WTC11 (cell line): ENCODE measurements at regions not wholly inside any gene's neighbourhood (a gene's known extent, or its start where the extent isn't known, plus 50 kb on each side); places are given as distances from the start of the nearest gene placed in this dataset.

Source experiments
- ATAC-seq: fragments of 200-7000 bp; cut with Tn5 transposase; 2 replicates; pipeline ENCODE4 v1.10.0; 2021; ENCODE audit warnings: mild to moderate bottlenecking, moderate library complexity
- CTCF ChIA-PET: fragments of 300-600 bp; sonication (Branson Sonifier 250); formaldehyde crosslinking; loops from one replicate; lab custom pipeline; 2021; ENCODE audit warnings: antibody characterized with exemption; lab: Charles Lee
- POLR2A ChIA-PET: fragments of 350-600 bp; sonication (Branson Sonifier 250); formaldehyde crosslinking; loops from one replicate; lab custom pipeline; 2021; ENCODE audit warnings: antibody characterized with exemption; lab: Charles Lee
- DNase-seq: peaks from one replicate; pipeline ENCODE4 v3.0.0; 2021; ENCODE audit warnings: low spot score
- H3K27ac Mint-ChIP-seq: 2 replicates; pipeline ENCODE4 v1.8.0; 2021; ENCODE audit warnings: mixed read lengths
- H3K27me3 Mint-ChIP-seq: 2 replicates; pipeline ENCODE4 v1.8.0; 2021; ENCODE audit warnings: low read depth, mild to moderate bottlenecking, moderate library complexity, mixed read lengths
- H3K36me3 Mint-ChIP-seq: 2 replicates; pipeline ENCODE4 v1.8.0; 2021; ENCODE audit warnings: mixed read lengths
- H3K4me1 Mint-ChIP-seq: 2 replicates; pipeline ENCODE4 v1.8.0; 2022; ENCODE audit warnings: mixed read lengths
- H3K4me3 Mint-ChIP-seq: 2 replicates; pipeline ENCODE4 v1.8.0; 2021; ENCODE audit warnings: mild to moderate bottlenecking, moderate library complexity, mixed read lengths
- H3K9me3 Mint-ChIP-seq: 2 replicates; pipeline ENCODE4 v1.8.0; 2021; ENCODE audit warnings: mixed read lengths
- EMX1 ChIP-seq: fragments of 250-450 bp; sonication (Bioruptor Pico); IDR thresholded peaks from 2 replicates; pipeline ENCODE4 v1.8.0; 2021; ENCODE audit warnings: mild to moderate bottlenecking
- FOXK1 ChIP-seq: sonication (generic); formaldehyde crosslinking; IDR thresholded peaks from 2 replicates; pipeline ENCODE4 v1.8.0; 2022; ENCODE audit warnings: mild to moderate bottlenecking, moderate library complexity, missing genetic modification reagents
- KAT7 ChIP-seq: sonication (generic); formaldehyde crosslinking; IDR thresholded peaks from 2 replicates; pipeline ENCODE4 v1.8.1; 2023; ENCODE audit warnings: missing genetic modification reagents, mild to moderate bottlenecking, borderline replicate concordance
- MAX ChIP-seq: sonication (generic); formaldehyde crosslinking; IDR thresholded peaks from 2 replicates; pipeline ENCODE4 v1.8.0; 2022; ENCODE audit warnings: mild to moderate bottlenecking, missing genetic modification reagents
- MLX ChIP-seq: sonication (generic); formaldehyde crosslinking; IDR thresholded peaks from 2 replicates; pipeline ENCODE4 v1.8.1; 2023; ENCODE audit warnings: mild to moderate bottlenecking, missing genetic modification reagents, moderate library complexity
- NFATC4 ChIP-seq: fragments of 250-450 bp; sonication (Bioruptor Pico); IDR thresholded peaks from 2 replicates; pipeline ENCODE4 v1.9.0; 2021; ENCODE audit warnings: mild to moderate bottlenecking
- SP1 ChIP-seq: sonication (generic); formaldehyde crosslinking; conservative IDR thresholded peaks from 2 replicates; pipeline ENCODE4 v1.8.1; 2022; ENCODE audit warnings: missing genetic modification reagents
- TEAD1 ChIP-seq: sonication (generic); formaldehyde crosslinking; IDR thresholded peaks from 2 replicates; pipeline ENCODE4 v1.8.0; 2022; ENCODE audit warnings: mild to moderate bottlenecking, missing genetic modification reagents
- TEAD4 ChIP-seq: sonication (generic); formaldehyde crosslinking; IDR thresholded peaks from 2 replicates; pipeline ENCODE4 v1.8.0; 2022; ENCODE audit warnings: mild to moderate bottlenecking, missing genetic modification reagents
- USF1 ChIP-seq: sonication (generic); formaldehyde crosslinking; IDR thresholded peaks from 2 replicates; pipeline ENCODE4 v1.8.0; 2022; ENCODE audit warnings: mild to moderate bottlenecking, missing genetic modification reagents
- ZNF121 ChIP-seq: sonication (generic); formaldehyde crosslinking; IDR thresholded peaks from 2 replicates; pipeline ENCODE4 v1.8.0; 2023; ENCODE audit warnings: missing genetic modification reagents
- ZNF416 ChIP-seq: fragments of 250-450 bp; sonication (Bioruptor Pico); IDR thresholded peaks from 2 replicates; pipeline ENCODE4 v1.9.0; 2021; ENCODE audit warnings: mild to moderate bottlenecking, inconsistent platforms
- ZNF423 ChIP-seq: fragments of 250-450 bp; sonication (Bioruptor Pico); IDR thresholded peaks from 2 replicates; pipeline ENCODE4 v2.1.2; 2022; ENCODE audit warnings: mild to moderate bottlenecking, moderate library complexity
- ZNF425 ChIP-seq: fragments of 250-450 bp; sonication (Bioruptor Pico); conservative IDR thresholded peaks from 2 replicates; pipeline ENCODE4 v1.9.0; 2021; ENCODE audit warnings: mild to moderate bottlenecking
- ZNF671 ChIP-seq: fragments of 250-450 bp; sonication (Bioruptor Pico); IDR thresholded peaks from 2 replicates; pipeline ENCODE4 v1.8.0; 2021; ENCODE audit warnings: mild to moderate bottlenecking
- TF ChIP-seq, protein P1 (sequence below): fragments of 250-450 bp; sonication (Bioruptor Pico); IDR thresholded peaks from 2 replicates; pipeline ENCODE4 v1.9.0; 2021; ENCODE audit warnings: mild to moderate bottlenecking, borderline replicate concordance
- TF ChIP-seq, protein P2 (sequence below): fragments of 250-450 bp; sonication (Bioruptor Pico); IDR thresholded peaks from 2 replicates; pipeline ENCODE4 v1.9.0; 2021; ENCODE audit warnings: mild to moderate bottlenecking
- TF ChIP-seq, protein P3 (sequence below): fragments of 250-450 bp; sonication (Bioruptor Pico); IDR thresholded peaks from 2 replicates; pipeline ENCODE4 v1.9.0; 2021; ENCODE audit warnings: mild to moderate bottlenecking
- TF ChIP-seq, protein P4 (sequence below): sonication (generic); formaldehyde crosslinking; IDR thresholded peaks from 2 replicates; pipeline ENCODE4 v1.8.0; 2022; ENCODE audit warnings: mild to moderate bottlenecking, missing genetic modification reagents

DNA sequence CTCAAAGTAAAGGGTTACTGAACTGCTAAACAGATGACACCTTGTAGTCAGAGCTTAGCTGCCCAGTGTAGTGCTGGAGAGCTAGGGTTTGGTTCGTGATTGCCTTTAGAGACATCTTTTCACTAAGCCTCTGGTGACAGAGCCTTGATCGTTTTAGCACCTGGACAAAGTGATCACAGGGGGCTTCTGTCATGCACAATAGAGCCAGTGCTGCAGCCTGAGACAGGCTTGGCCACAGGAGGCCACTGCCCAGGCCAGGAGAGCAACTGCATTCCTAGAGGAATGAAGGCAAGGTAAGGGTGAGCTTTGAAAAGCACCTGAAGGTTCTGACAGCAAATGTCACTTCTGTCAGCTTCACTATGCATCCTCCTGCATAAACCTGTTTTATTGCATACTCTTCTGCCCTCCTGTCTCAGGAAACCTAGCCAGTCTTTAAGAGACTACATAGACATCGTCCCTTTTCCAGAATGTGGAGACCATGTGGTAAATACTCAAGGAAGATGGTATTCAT is 122.9 kb downstream of the NPY start:
- peaks cover 77% of the 10 kb centered on the region for H3K4me1 Mint-ChIP-seq
- TF ChIP-seq ZNF423 (CRISPR knock-in tag) (peak; percentile 69; the same call in 1 of the 2 replicates), ZNF121 (0 out of 2 replicates have a peak, but pooled peaks have one; percentile 45), KAT7 (CRISPR knock-in tag) (no peak), EMX1 (CRISPR knock-in tag) (peak; percentile 90), SP1 (CRISPR knock-in tag) (0 out of 2 replicates have a peak, but pooled peaks have one; percentile 19), MLX (CRISPR knock-in tag) (no peak), ZNF425 (CRISPR knock-in tag) (peak; percentile 81; the same call in 1 of the 2 replicates), ZNF416 (CRISPR knock-in tag) (peak; percentile 86), MAX (CRISPR knock-in tag) (0 out of 2 replicates have a peak, but pooled peaks have one; percentile 42), TEAD4 (CRISPR knock-in tag) (peak; percentile 41; the same call in 1 of the 2 replicates), NFATC4 (CRISPR knock-in tag) (peak; percentile 10; the same call in 1 of the 2 replicates), ZNF671 (CRISPR knock-in tag) (peak; percentile 56; the same call in 1 of the 2 replicates), USF1 (CRISPR knock-in tag) (no peak), FOXK1 (CRISPR knock-in tag) (0 out of 2 replicates have a peak, but pooled peaks have one; percentile 47), TEAD1 (CRISPR knock-in tag) (peak; percentile 84)
- TF ChIP-seq, protein P1, sequence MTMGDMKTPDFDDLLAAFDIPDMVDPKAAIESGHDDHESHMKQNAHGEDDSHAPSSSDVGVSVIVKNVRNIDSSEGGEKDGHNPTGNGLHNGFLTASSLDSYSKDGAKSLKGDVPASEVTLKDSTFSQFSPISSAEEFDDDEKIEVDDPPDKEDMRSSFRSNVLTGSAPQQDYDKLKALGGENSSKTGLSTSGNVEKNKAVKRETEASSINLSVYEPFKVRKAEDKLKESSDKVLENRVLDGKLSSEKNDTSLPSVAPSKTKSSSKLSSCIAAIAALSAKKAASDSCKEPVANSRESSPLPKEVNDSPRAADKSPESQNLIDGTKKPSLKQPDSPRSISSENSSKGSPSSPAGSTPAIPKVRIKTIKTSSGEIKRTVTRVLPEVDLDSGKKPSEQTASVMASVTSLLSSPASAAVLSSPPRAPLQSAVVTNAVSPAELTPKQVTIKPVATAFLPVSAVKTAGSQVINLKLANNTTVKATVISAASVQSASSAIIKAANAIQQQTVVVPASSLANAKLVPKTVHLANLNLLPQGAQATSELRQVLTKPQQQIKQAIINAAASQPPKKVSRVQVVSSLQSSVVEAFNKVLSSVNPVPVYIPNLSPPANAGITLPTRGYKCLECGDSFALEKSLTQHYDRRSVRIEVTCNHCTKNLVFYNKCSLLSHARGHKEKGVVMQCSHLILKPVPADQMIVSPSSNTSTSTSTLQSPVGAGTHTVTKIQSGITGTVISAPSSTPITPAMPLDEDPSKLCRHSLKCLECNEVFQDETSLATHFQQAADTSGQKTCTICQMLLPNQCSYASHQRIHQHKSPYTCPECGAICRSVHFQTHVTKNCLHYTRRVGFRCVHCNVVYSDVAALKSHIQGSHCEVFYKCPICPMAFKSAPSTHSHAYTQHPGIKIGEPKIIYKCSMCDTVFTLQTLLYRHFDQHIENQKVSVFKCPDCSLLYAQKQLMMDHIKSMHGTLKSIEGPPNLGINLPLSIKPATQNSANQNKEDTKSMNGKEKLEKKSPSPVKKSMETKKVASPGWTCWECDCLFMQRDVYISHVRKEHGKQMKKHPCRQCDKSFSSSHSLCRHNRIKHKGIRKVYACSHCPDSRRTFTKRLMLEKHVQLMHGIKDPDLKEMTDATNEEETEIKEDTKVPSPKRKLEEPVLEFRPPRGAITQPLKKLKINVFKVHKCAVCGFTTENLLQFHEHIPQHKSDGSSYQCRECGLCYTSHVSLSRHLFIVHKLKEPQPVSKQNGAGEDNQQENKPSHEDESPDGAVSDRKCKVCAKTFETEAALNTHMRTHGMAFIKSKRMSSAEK (CRISPR knock-in tag), result peak; percentile 85; the same call in 1 of the 2 replicates
- TF ChIP-seq, protein P2, sequence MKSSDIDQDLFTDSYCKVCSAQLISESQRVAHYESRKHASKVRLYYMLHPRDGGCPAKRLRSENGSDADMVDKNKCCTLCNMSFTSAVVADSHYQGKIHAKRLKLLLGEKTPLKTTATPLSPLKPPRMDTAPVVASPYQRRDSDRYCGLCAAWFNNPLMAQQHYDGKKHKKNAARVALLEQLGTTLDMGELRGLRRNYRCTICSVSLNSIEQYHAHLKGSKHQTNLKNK (CRISPR knock-in tag), result peak; percentile 4; the same call in 1 of the 2 replicates
- TF ChIP-seq, protein P3, sequence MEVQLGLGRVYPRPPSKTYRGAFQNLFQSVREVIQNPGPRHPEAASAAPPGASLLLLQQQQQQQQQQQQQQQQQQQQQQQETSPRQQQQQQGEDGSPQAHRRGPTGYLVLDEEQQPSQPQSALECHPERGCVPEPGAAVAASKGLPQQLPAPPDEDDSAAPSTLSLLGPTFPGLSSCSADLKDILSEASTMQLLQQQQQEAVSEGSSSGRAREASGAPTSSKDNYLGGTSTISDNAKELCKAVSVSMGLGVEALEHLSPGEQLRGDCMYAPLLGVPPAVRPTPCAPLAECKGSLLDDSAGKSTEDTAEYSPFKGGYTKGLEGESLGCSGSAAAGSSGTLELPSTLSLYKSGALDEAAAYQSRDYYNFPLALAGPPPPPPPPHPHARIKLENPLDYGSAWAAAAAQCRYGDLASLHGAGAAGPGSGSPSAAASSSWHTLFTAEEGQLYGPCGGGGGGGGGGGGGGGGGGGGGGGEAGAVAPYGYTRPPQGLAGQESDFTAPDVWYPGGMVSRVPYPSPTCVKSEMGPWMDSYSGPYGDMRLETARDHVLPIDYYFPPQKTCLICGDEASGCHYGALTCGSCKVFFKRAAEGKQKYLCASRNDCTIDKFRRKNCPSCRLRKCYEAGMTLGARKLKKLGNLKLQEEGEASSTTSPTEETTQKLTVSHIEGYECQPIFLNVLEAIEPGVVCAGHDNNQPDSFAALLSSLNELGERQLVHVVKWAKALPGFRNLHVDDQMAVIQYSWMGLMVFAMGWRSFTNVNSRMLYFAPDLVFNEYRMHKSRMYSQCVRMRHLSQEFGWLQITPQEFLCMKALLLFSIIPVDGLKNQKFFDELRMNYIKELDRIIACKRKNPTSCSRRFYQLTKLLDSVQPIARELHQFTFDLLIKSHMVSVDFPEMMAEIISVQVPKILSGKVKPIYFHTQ, result peak; percentile 91
- TF ChIP-seq, protein P4, sequence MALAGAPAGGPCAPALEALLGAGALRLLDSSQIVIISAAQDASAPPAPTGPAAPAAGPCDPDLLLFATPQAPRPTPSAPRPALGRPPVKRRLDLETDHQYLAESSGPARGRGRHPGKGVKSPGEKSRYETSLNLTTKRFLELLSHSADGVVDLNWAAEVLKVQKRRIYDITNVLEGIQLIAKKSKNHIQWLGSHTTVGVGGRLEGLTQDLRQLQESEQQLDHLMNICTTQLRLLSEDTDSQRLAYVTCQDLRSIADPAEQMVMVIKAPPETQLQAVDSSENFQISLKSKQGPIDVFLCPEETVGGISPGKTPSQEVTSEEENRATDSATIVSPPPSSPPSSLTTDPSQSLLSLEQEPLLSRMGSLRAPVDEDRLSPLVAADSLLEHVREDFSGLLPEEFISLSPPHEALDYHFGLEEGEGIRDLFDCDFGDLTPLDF (CRISPR knock-in tag), result no peak
- peaks cover 9% of the 10 kb centered on the region for H3K27me3 Mint-ChIP-seq
- ATAC-seq (peak; percentile 56), DNase-seq (peak; percentile 58)
- H3K36me3 Mint-ChIP-seq, result peaks cover 56% of the 10 kb centered on the region
- POLR2A ChIA-PET, result interaction anchor here (0.7 to 1.0 kb wide), 2 partner anchors 89 to 100 kb away, joined by 3 to 4 read pairs; no protein-coding TSS in a partner anchor
- no peak overlapping the region for H3K4me3 Mint-ChIP-seq
- peaks cover 19% of the 10 kb centered on the region for H3K9me3 Mint-ChIP-seq
- CTCF ChIA-PET, result interaction anchor here (0.9 to 5.9 kb wide), 6 partner anchors 88 to 259 kb away, joined by 3 to 43 read pairs (median 4); no protein-coding TSS in a partner anchor
- H3K27ac Mint-ChIP-seq, result peak overlapping the region; percentile 11; the same call in 1 of the 2 replicates
